Left ventricle myocardium inferior (tissue), 1 donor: ENCODE measurements at regions not wholly inside any gene's neighbourhood (a gene's known extent, or its start where the extent isn't known, plus 50 kb on each side); places are given as distances from the start of the nearest gene placed in this dataset.
A peak's percentile ranks its signal among the peaks of the same experiment; 100 is the strongest.

Experiments used
- DNase-seq: peaks from one replicate; pipeline ENCODE4 v3.0.0-alpha.2; 2020
- H3K27ac ChIP-seq: fragments of 200-600 bp; replicated peaks from 2 replicates; pipeline ENCODE4 v1.8.0; 2021
- H3K27me3 ChIP-seq: fragments of 200-600 bp; 2 replicates; pipeline ENCODE4 v1.8.0; 2021; ENCODE audit warnings: low read depth
- H3K36me3 ChIP-seq: fragments of 200-600 bp; 2 replicates; pipeline ENCODE4 v1.8.0; 2021
- H3K4me1 ChIP-seq: fragments of 200-600 bp; 2 replicates; pipeline ENCODE4 v1.8.0; 2021
- H3K4me3 ChIP-seq: fragments of 200-600 bp; 2 replicates; pipeline ENCODE4 v1.8.0; 2021; ENCODE audit warnings: mild to moderate bottlenecking, moderate library complexity
- H3K9me3 ChIP-seq: fragments of 200-600 bp; replicated peaks from 2 replicates; pipeline ENCODE4 v1.8.0; 2021
- intact Hi-C: fragments of 100-400 bp; cut with micrococcal nuclease; formaldehyde crosslinking; loops from one replicate; pipeline ENCODE4 v1.11.0; 2022
- TF ChIP-seq, protein P1 (sequence below): fragments of 200-600 bp; IDR thresholded peaks from 2 replicates; pipeline ENCODE4 v1.8.0; 2021; ENCODE audit warnings: antibody characterized with exemption, mild to moderate bottlenecking, borderline replicate concordance
- donor health status: DM: no; HTN: yes; CAD: no; lungs with severe emphysema.

DNA sequence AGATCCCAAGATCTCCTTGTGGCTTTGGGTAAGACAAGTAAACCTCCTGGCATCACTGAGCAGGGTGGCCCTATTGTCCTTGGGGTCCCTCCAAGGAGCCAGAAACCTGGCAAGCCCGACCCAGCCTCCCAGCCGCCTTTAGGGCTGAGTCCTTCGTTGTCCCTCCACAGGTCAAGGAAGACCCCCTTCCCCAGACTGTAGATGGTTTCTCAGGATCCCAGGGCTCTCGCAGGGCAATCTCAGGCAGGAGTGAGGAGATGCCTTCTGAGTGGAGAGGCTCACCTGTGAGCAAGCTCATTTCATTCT, 71.6 kb upstream of the CSF3R start:
- DNase-seq: no peak
- intact Hi-C loops: loop anchor here (10.0 kb wide), 1 partner anchor 881 kb away; no protein-coding TSS in a partner anchor
- Histone ChIP-seq H3K27ac (no peak overlapping the region), H3K9me3 (no peaks in the 10 kb centered on the region), H3K36me3 (no peaks in the 10 kb centered on the region), H3K27me3 (peaks cover 98% of the 10 kb centered on the region), H3K4me1 (no peaks in the 10 kb centered on the region), H3K4me3 (no peak overlapping the region)
- TF ChIP-seq, protein P1, sequence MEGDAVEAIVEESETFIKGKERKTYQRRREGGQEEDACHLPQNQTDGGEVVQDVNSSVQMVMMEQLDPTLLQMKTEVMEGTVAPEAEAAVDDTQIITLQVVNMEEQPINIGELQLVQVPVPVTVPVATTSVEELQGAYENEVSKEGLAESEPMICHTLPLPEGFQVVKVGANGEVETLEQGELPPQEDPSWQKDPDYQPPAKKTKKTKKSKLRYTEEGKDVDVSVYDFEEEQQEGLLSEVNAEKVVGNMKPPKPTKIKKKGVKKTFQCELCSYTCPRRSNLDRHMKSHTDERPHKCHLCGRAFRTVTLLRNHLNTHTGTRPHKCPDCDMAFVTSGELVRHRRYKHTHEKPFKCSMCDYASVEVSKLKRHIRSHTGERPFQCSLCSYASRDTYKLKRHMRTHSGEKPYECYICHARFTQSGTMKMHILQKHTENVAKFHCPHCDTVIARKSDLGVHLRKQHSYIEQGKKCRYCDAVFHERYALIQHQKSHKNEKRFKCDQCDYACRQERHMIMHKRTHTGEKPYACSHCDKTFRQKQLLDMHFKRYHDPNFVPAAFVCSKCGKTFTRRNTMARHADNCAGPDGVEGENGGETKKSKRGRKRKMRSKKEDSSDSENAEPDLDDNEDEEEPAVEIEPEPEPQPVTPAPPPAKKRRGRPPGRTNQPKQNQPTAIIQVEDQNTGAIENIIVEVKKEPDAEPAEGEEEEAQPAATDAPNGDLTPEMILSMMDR: no peak

DNA sequence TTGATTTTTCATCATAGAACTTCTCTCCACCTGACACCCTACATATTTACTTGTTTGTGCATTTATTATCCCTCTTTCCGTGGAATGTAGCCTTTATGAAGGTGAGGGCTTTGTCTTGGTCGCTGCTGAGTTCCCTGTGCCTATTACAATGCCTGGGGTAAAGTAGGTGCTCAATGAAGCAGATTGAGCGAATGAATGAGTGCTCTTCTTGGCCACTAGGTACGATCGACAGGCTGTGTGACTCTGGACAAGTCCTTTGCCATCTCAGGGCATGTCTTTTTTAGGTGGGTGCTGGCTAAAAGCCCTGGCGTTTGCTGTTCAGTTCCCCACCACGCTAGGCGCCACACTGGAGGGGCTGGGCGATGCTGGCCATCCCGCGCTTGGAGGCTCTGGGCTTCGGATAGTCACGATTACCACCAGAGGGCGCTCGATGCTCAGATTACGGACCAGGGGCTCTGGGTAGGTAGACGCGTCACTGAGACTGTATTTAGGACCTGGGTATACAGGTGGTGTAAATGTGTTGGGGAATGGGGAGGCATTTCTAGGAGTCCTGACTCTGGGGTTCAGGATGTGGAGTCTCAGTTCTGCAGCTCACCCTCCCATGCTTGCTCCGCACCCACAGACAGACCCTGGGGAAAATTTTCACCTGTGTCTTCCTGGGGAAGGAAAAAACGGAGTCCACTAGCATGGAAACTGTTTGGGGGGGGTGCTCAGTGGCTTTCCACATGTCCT, 71.0 kb upstream of the CSF3R start:
- Histone ChIP-seq H3K4me3 (no peak overlapping the region), H3K27me3 (peaks cover 98% of the 10 kb centered on the region), H3K27ac (no peak overlapping the region), H3K4me1 (no peaks in the 10 kb centered on the region), H3K9me3 (no peaks in the 10 kb centered on the region), H3K36me3 (no peaks in the 10 kb centered on the region)
- intact Hi-C loops: loop anchor here (10.0 kb wide), 1 partner anchor 881 kb away; no protein-coding TSS in a partner anchor
- DNase-seq: peak; percentile 46
- TF ChIP-seq, protein P1: peak; percentile 69

DNA sequence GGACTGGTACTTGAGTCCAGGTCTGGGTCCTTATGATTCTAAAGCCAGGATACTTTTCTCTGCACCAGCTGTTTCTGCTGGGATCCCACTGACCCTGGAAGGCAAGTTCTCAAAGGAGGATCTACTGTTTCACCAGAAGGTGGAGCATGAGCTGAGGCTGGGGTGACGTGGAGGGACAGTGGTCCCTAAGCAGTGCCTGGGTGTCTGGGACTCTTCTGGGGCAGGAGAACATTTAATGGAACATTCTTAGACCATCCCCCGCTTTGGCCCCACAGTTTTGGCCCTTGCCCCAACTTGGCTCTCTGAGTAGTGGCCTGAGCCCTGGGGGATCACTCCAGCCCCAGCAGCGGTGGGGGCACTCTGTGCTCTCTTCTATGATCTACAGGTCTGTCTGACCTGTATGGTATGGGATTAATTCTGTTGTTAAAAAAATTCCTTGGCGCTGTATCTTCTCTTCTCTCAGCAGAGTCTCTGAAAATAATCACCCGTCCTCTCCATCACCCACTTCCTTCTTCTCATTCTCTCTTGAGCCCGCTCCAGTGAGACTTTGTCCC, 60.3 kb upstream of the CSF3R start:
- no peak overlapping the region for H3K27ac ChIP-seq
- no peak overlapping the region for H3K4me3 ChIP-seq
- no peak for DNase-seq
- TF ChIP-seq, protein P1: no peak
- H3K9me3 ChIP-seq: no peaks in the 10 kb centered on the region
- H3K4me1 ChIP-seq: no peaks in the 10 kb centered on the region
- peaks cover 71% of the 10 kb centered on the region for H3K27me3 ChIP-seq
- intact Hi-C loops: no loop called here
- H3K36me3 ChIP-seq: no peaks in the 10 kb centered on the region

DNA sequence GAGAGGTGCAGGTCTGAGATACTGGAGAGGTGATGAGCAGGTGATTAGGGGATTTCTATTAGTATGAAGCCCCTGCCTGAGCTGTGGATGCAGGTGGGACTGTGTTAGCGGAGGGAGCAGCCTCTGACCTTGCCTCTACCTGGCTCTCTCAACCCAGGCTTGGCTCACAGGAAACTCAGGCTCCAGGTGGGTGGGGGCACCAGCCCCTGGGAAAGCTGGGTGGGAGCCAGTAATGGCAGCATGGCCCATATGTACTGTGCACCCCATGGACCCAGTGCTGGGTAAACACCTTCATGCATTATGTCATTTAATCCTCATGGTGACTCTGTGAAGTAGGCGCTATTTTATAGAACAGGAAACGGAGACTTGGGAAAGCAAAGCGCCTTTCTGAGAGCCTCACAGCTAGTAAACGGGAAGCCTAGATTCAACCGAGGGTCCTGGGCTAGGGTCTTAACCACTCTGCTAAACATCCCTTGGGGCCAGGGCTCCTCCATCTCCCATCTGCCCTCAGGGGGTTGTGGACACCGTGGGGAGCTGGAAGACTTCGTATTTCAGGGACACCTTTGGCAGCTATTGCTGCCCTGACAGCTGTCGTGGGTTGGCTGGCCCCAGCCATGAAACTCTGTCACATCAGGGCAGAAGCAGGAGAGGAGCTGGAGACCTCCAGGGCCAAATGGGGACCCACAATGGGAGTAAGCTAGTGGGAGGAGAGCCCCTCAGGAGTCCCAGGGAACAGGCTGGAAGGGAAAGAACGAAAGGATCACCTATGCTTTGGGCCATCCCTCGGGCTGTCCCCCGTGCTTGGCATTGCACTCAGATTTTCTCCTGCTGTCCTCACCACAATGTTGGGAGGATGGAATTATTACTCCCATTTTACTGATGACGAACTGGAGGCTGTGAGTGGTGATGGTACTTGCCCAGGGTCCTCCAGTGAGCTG, 59.6 kb upstream of the CSF3R start:
- Histone ChIP-seq H3K27ac (no peak overlapping the region), H3K4me3 (no peak overlapping the region), H3K36me3 (no peaks in the 10 kb centered on the region), H3K27me3 (peaks cover 71% of the 10 kb centered on the region), H3K9me3 (no peaks in the 10 kb centered on the region), H3K4me1 (no peaks in the 10 kb centered on the region)
- DNase-seq: no peak
- TF ChIP-seq, protein P1: no peak
- intact Hi-C loops: no loop called here

DNA sequence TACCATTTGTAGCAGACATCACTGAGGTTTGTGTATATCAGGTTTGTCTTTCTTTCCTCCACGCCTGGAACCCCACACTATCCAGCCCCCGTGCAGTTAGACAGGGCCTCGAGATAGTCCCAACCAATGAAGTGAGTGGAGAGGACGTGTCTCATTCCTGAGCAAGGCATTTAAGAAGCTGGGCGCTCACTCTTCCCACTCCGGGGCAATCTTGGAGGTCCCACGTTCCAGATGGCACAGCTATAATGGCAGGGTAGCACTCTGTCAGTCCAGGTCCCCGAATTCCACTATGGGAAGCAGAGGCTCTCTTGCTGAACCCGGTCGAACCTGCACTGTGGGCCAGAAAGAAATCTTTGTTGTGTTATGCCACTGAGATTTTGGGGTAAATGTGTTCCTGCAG, 57.3 kb upstream of the CSF3R start:
- no peak overlapping the region for H3K4me3 ChIP-seq
- H3K4me1 ChIP-seq: no peaks in the 10 kb centered on the region
- intact Hi-C loops: no loop called here
- no peaks in the 10 kb centered on the region for H3K9me3 ChIP-seq
- H3K27me3 ChIP-seq: peaks cover 81% of the 10 kb centered on the region
- TF ChIP-seq, protein P1: no peak
- no peak overlapping the region for H3K27ac ChIP-seq
- H3K36me3 ChIP-seq: no peaks in the 10 kb centered on the region
- no peak for DNase-seq
